Muscle of arm (tissue), 1 donor: ENCODE measurements at regions not wholly inside any gene's neighbourhood (a gene's known extent, or its start where the extent isn't known, plus 50 kb on each side); places are given as distances from the start of the nearest gene placed in this dataset.
"Not testable (repeated sequence)": the region's sequence is repeated elsewhere in the genome, so short reads cannot be mapped to it uniquely, and the experiment has no call there.

Experiments
- DNase-seq: peaks from one replicate; pipeline ENCODE4 v3.0.0-alpha.2; 2013

GRCh38 chr3:35393901-35394799 is 245.2 kb upstream of the ARPP21 start:
- peak; percentile 32 for DNase-seq

GRCh38 chr3:35394905-35395304 is 244.4 kb upstream of the ARPP21 start:
- DNase-seq, result no peak

GRCh38 chr3:35401671-35402070 is 237.7 kb upstream of the ARPP21 start:
- DNase-seq, result no peak

GRCh38 chr3:35404571-35404970 is 234.8 kb upstream of the ARPP21 start:
- DNase-seq, result no peak

- DNase-seq, result no peak
These were observed 230.4 kb upstream of the ARPP21 start for GRCh38 chr3:35408882-35409281.

GRCh38 chr3:35409991-35410390 is 229.3 kb upstream of the ARPP21 start:
- no peak for DNase-seq

GRCh38 chr3:35413483-35413882 is 225.8 kb upstream of the ARPP21 start:
- DNase-seq, result no peak

GRCh38 chr3:35417080-35417479 is 222.2 kb upstream of the ARPP21 start:
- no peak for DNase-seq

GRCh38 chr3:35422101-35422500 is 217.2 kb upstream of the ARPP21 start:
- no peak for DNase-seq

GRCh38 chr3:35422836-35423601 is 216.3 kb upstream of the ARPP21 start:
- peak; percentile 8 for DNase-seq

- no peak for DNase-seq
These were observed 212.9 kb upstream of the ARPP21 start for GRCh38 chr3:35426366-35426958.

GRCh38 chr3:35437381-35437780 is 201.9 kb upstream of the ARPP21 start:
- DNase-seq, result no peak

- no peak for DNase-seq
These were observed 201.2 kb upstream of the ARPP21 start for GRCh38 chr3:35438101-35438500.

GRCh38 chr3:35439663-35440062 is 199.7 kb upstream of the ARPP21 start:
- no peak for DNase-seq

- no peak for DNase-seq
These were observed 198.5 kb upstream of the ARPP21 start for GRCh38 chr3:35440826-35441225.

GRCh38 chr3:35446896-35447295 is 192.4 kb upstream of the ARPP21 start:
- no peak for DNase-seq

GRCh38 chr3:35448121-35448520 is 191.2 kb upstream of the ARPP21 start:
- DNase-seq, result no peak

- DNase-seq, result no peak
These were observed 190.6 kb upstream of the ARPP21 start for GRCh38 chr3:35448681-35449080.

- not testable (repeated sequence) for DNase-seq
These were observed 184.5 kb upstream of the ARPP21 start for GRCh38 chr3:35454819-35455218.

- no peak for DNase-seq
These were observed 165.4 kb upstream of the ARPP21 start for GRCh38 chr3:35473956-35474355.

GRCh38 chr3:35482566-35482965 is 156.8 kb upstream of the ARPP21 start:
- not testable (repeated sequence) for DNase-seq

GRCh38 chr3:35483131-35483530 is 156.2 kb upstream of the ARPP21 start:
- DNase-seq, result no peak
